AG04449 (cell line): ENCODE measurements at regions not wholly inside any gene's neighbourhood (a gene's known extent, or its start where the extent isn't known, plus 50 kb on each side); places are given as distances from the start of the nearest gene placed in this dataset.

Experiments used
- CTCF ChIA-PET: fragments of 350-600 bp; formaldehyde crosslinking; extraction: SDS; loops from one replicate; lab custom pipeline; 2021; ENCODE audit warnings: antibody characterized with exemption; lab: Yijun Ruan, JAX
- POLR2A ChIA-PET: fragments of 400-600, 350-600 bp; formaldehyde crosslinking; extraction: SDS; loops from one replicate; lab custom pipeline; 2020; ENCODE audit warnings: antibody characterized with exemption, inconsistent platforms; lab: Yijun Ruan, JAX
- DNase-seq: peaks from one replicate; pipeline ENCODE4 v3.0.0-alpha.2; 2010; ENCODE audit warnings: low read depth, low spot score
- H3K4me3 ChIP-seq: 2 replicates; pipeline ENCODE4 v1.5.1; 2011; ENCODE audit warnings: low read depth, mild to moderate bottlenecking, control low read depth, low read length
- CTCF ChIP-seq: IDR thresholded peaks from one replicate; pipeline ENCODE4 v1.5.1; 2011; ENCODE audit warnings: mild to moderate bottlenecking, moderate library complexity, low read length, control low read depth, inconsistent platforms; ENCODE audit not compliant: insufficient read depth; ENCODE audit errors: missing control alignments

- no peak for DNase-seq
- no peak for TF ChIP-seq CTCF
- POLR2A ChIA-PET: no interaction called here
- H3K4me3 ChIP-seq: no peak overlapping the region
- CTCF ChIA-PET: interaction anchor here (0.7 kb wide), 1 partner anchor 176 kb away, joined by 3 read pairs; no protein-coding TSS in a partner anchor
These were observed 625.1 kb upstream of the ANKRD30A start for GRCh38 chr10:36500266-36500665.

GRCh38 chr10:36499693-36500092 lies 625.7 kb upstream of the ANKRD30A start:
- H3K4me3 ChIP-seq: no peak overlapping the region
- DNase-seq: no peak
- TF ChIP-seq CTCF: no peak
- CTCF ChIA-PET: interaction anchor here (0.7 kb wide), 1 partner anchor 177 kb away, joined by 3 read pairs; no protein-coding TSS in a partner anchor
- POLR2A ChIA-PET: no interaction called here

- ChIA-PET POLR2A (no interaction called here), CTCF (no interaction called here)
- TF ChIP-seq CTCF: no peak
- no peak for DNase-seq
- no peak overlapping the region for H3K4me3 ChIP-seq
These were observed 628.6 kb upstream of the ANKRD30A start for GRCh38 chr10:36496758-36497157.

GRCh38 chr10:36494371-36494770 lies 631.0 kb upstream of the ANKRD30A start:
- no peak overlapping the region for H3K4me3 ChIP-seq
- DNase-seq: no peak
- no peak for TF ChIP-seq CTCF
- POLR2A ChIA-PET: interaction anchor here (0.6 kb wide), 1 partner anchor 21 kb away, joined by 3 read pairs; no protein-coding TSS in a partner anchor
- CTCF ChIA-PET: interaction anchor here (2.4 kb wide), 1 partner anchor 859 kb away, joined by 7 read pairs; no protein-coding TSS in a partner anchor

- CTCF ChIA-PET: interaction anchor here (2.4 kb wide), 1 partner anchor 858 kb away, joined by 7 read pairs; no protein-coding TSS in a partner anchor
- POLR2A ChIA-PET: interaction anchor here (0.6 kb wide), 1 partner anchor 41 kb away, joined by 3 read pairs; no protein-coding TSS in a partner anchor
- H3K4me3 ChIP-seq: no peak overlapping the region
- no peak for TF ChIP-seq CTCF
- DNase-seq: no peak
These were observed 631.9 kb upstream of the ANKRD30A start for GRCh38 chr10:36493516-36493880.

GRCh38 chr10:36492590-36493515 lies 632.5 kb upstream of the ANKRD30A start:
- POLR2A ChIA-PET: no interaction called here
- TF ChIP-seq CTCF: no peak
- CTCF ChIA-PET: interaction anchor here (2.4 kb wide), 1 partner anchor 858 kb away, joined by 7 read pairs; no protein-coding TSS in a partner anchor
- DNase-seq: no peak
- H3K4me3 ChIP-seq: no peak overlapping the region
